HUES64 (cell line): ENCODE measurements at regions not wholly inside any gene's neighbourhood (a gene's known extent, or its start where the extent isn't known, plus 50 kb on each side); places are given as distances from the start of the nearest gene placed in this dataset.
"Not testable (repeated sequence)": the region's sequence is repeated elsewhere in the genome, so short reads cannot be mapped to it uniquely, and the experiment has no call there.

Experiments used
- H3K27ac ChIP-seq: 2 replicates; pipeline ENCODE4 v1.7.0; 2013; ENCODE audit warnings: low read depth, low read length, inconsistent platforms
- H3K27me3 ChIP-seq: 2 replicates; pipeline ENCODE4 v1.6.1; 2013; ENCODE audit warnings: mild to moderate bottlenecking, low read length; ENCODE audit not compliant: insufficient read depth
- H3K36me3 ChIP-seq: 2 replicates; pipeline ENCODE4 v1.6.1; 2013; ENCODE audit warnings: mild to moderate bottlenecking, low read length; ENCODE audit not compliant: insufficient read depth
- H3K4me1 ChIP-seq: 2 replicates; pipeline ENCODE4 v1.6.1; 2013; ENCODE audit warnings: mild to moderate bottlenecking, low read length, moderate library complexity; ENCODE audit not compliant: insufficient read depth
- H3K4me3 ChIP-seq: 2 replicates; pipeline ENCODE4 v1.5.1; 2013; ENCODE audit warnings: mild to moderate bottlenecking, low read length, moderate library complexity
- H3K9ac ChIP-seq: 2 replicates; pipeline ENCODE4 v1.6.1; 2013; ENCODE audit warnings: mild to moderate bottlenecking, low read depth, low read length
- H3K9me3 ChIP-seq: 2 replicates; pipeline ENCODE4 v1.6.1; 2013; ENCODE audit warnings: low read depth, low read length; ENCODE audit not compliant: insufficient read depth
- WGBS: fragments of 150-250, 120-280 bp; methylation state at CpG from one replicate; pipeline ENCODE4 v1.1.7; 2013; ENCODE audit warnings: missing lambda C conversion rate; 5-methylcytosine and 5-hydroxymethylcytosine counted together

DNA sequence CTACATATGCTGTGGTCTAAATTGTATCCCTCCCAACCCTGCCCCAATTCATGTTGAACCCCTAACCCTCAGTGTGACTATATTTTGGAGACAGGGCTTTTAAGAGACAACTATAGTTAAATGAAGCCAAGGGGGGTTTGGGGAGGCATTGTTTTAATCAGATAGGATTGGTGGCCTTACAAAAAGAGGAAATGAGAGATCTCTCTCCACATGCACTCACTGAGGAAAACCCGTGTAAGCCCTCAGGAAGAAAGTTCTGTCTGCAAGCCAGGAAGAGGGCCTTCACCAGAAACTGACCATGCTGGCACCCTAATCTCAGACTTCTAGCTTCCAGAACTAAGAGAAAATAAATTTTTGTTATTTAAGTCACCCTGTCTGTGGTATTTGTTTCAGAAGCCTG lies 276.7 kb downstream of the KIF20B start:
- Histone ChIP-seq H3K4me1 (peaks cover 4% of the 10 kb centered on the region; the same call in 1 of the 2 replicates), H3K9ac (no peak overlapping the region), H3K27ac (no peak overlapping the region), H3K36me3 (no peaks in the 10 kb centered on the region), H3K27me3 (peaks cover 73% of the 10 kb centered on the region), H3K9me3 (no peaks in the 10 kb centered on the region), H3K4me3 (no peak overlapping the region)
- 92% methylated on average over 1 of the region's 1 CpG for WGBS

DNA sequence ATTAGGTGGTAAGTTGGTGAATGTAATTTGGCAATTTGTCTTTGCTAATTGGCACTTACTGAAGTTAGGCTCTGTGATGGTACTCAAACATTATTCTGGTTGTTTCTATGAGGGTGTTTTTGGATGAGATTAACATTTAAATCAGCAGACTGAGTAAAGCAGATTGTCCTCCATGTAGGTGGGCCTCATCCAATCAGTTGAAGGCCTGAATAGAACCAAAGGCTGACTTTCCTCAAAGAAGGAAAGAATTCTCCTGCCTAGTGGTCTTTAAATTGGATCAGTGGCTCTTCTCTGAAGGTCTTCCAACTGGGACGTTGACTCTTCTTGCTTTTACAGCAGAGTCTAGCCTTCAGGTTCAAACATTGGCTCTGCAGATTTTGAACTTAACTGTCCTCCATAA lies 278.3 kb downstream of the KIF20B start:
- H3K27ac ChIP-seq, result no peak overlapping the region
- no peak overlapping the region for H3K9ac ChIP-seq
- WGBS, result 58% methylated on average over 1 of the region's 1 CpG
- no peak overlapping the region for H3K4me3 ChIP-seq
- no peaks in the 10 kb centered on the region for H3K9me3 ChIP-seq
- peaks cover 8% of the 10 kb centered on the region; the same call in 1 of the 2 replicates for H3K4me1 ChIP-seq
- H3K27me3 ChIP-seq, result peaks cover 75% of the 10 kb centered on the region
- no peaks in the 10 kb centered on the region for H3K36me3 ChIP-seq

DNA sequence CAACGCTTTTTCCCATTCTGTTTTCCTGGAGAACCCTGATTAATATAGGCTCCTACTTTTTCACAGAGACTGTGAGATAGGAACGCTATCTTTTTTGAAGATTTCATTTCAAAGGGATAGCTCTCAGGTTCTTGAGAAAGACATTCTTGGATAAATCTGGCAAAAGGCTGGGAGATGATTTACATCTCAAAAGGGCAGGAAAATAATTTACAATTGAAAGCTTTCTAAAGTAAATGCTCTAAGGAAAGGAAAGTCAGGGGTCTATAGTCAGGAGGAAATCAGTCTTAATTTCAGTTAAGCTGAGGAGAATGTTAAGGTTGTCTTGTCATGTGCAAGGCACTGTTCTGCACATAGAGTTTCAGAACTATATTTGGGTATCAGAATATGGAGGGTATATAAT lies 278.8 kb downstream of the KIF20B start:
- 13% methylated on average over 2 of the region's 2 CpGs for WGBS
- H3K9me3 ChIP-seq, result no peaks in the 10 kb centered on the region
- peaks cover 8% of the 10 kb centered on the region; the same call in 1 of the 2 replicates for H3K4me1 ChIP-seq
- no peaks in the 10 kb centered on the region for H3K36me3 ChIP-seq
- H3K9ac ChIP-seq, result no peak overlapping the region
- H3K4me3 ChIP-seq, result no peak overlapping the region
- H3K27me3 ChIP-seq, result peaks cover 75% of the 10 kb centered on the region
- no peak overlapping the region for H3K27ac ChIP-seq

DNA sequence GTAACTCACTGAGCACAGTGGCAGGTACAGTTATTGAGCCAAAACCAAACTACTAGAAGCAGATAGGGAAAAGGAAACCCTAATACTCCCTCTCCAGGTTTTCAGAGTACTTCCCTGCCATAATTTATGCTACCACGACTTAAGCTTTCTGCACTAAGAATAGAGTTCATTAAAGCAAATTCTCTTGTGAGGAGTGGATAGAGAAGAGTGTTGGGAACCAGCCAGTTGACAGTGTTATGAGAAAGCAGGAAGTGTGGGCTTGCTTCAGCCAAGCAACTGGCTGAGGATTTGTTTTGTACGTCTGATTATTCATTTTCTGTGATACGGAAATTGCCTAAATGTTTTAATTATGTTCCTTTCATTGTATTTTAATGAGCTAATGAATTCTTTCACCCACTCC lies 280.5 kb downstream of the KIF20B start:
- WGBS, result 61% methylated on average over 2 of the region's 3 CpGs
- no peak overlapping the region for H3K27ac ChIP-seq
- peaks cover 60% of the 10 kb centered on the region for H3K27me3 ChIP-seq
- H3K36me3 ChIP-seq, result no peaks in the 10 kb centered on the region
- no peaks in the 10 kb centered on the region for H3K9me3 ChIP-seq
- H3K4me1 ChIP-seq, result peaks cover 8% of the 10 kb centered on the region; the same call in 1 of the 2 replicates
- no peak overlapping the region for H3K9ac ChIP-seq
- no peak overlapping the region for H3K4me3 ChIP-seq

DNA sequence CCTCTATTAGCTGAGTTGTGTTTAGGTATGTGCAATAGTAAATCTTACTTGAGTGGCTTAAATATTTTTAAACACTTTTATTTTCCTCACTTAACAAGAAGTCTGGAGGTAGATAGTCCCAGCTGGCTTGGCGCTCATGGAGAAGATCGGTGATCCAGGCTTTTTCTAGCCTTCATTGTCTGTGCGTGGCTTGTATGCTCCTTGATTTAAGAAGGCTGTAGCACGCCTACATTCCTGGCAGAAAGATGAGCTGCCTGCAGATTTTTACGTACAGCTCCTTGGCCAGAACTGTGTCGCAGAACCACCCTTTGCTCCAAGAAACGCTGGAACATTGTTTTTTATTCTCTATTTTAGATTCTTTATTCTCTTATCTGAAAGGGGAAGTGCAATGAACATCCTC lies 284.1 kb downstream of the KIF20B start:
- Histone ChIP-seq H3K4me1 (peaks cover 6% of the 10 kb centered on the region; the same call in 1 of the 2 replicates), H3K36me3 (no peaks in the 10 kb centered on the region), H3K9ac (no peak overlapping the region), H3K27me3 (peaks cover 28% of the 10 kb centered on the region), H3K4me3 (no peak overlapping the region), H3K27ac (no peak overlapping the region), H3K9me3 (no peaks in the 10 kb centered on the region)
- WGBS, result 96% methylated on average over 6 of the region's 7 CpGs

DNA sequence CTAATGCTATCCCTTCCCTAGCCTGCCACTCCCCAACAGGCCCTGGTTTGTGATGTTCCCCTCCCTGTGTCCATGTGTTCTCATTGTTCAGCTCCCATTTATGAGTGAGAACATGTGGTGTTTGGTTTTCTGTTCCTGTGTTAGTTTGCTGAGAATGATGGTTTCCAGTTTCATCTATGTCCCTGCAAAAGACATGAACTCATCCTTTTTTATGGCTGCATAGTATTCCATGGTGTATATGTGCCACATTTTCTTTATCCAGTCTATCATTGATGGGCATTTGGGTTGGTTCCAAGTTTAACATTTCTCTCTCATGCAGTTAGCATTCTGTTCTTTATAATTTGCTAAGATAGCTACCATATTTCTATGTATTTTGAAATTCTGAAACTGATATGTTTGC lies 287.0 kb downstream of the KIF20B start:
- H3K36me3 ChIP-seq, H3K4me1 ChIP-seq, H3K4me3 ChIP-seq, H3K27ac ChIP-seq, H3K27me3 ChIP-seq, H3K9ac ChIP-seq, H3K9me3 ChIP-seq: not testable (repeated sequence)

DNA sequence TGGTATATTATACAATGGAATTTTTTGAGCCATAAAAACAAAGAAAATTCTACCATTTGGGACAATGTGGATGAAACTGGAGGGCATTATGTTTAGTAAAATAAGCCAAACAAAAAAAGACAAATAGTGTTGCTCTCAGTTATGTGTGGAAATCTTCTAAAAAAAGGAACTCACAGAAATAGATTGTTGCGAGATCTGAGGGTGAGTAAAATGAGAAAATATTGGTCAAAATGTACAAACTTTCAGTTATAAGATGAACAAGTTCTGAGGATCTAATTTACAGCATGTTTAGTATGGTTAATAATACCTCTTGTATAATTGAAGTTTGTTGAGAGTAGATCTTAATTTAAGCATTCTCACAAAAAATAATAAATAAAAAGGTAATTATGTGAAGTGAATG lies 291.2 kb downstream of the KIF20B start:
- Histone ChIP-seq H3K9me3 (no peaks in the 10 kb centered on the region; the same call in 1 of the 2 replicates), H3K27ac (no peak overlapping the region), H3K9ac (no peak overlapping the region), H3K4me1 (no peaks in the 10 kb centered on the region), H3K4me3 (no peak overlapping the region), H3K27me3 (no peaks in the 10 kb centered on the region), H3K36me3 (no peaks in the 10 kb centered on the region)
- WGBS, result 91% methylated on average over 1 of the region's 1 CpG

DNA sequence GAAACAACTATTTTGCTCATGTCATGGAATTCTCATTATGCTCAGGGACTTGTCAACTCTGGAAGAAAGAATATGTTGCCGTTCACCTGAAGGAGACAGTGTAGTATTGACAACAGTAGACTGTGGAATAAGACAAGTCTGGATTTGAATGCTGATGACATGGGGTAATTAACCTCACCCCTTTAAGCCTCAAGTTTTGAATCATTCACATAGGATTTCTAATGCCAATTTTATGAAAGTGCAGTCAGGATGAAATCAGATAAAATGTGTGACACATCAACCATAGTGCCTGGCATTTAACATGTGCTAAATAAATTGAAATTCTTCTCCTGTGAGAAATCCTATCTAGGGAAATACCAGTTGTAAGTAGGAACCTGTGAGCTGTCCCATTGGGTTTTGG lies 305.8 kb downstream of the KIF20B start:
- H3K36me3 ChIP-seq, result no peaks in the 10 kb centered on the region
- no peak overlapping the region for H3K9ac ChIP-seq
- WGBS, result 92% methylated on average over 1 of the region's 1 CpG
- no peak overlapping the region for H3K4me3 ChIP-seq
- H3K27me3 ChIP-seq, result peaks cover 24% of the 10 kb centered on the region
- H3K9me3 ChIP-seq, result peaks cover 5% of the 10 kb centered on the region; the same call in 1 of the 2 replicates
- no peak overlapping the region for H3K27ac ChIP-seq
- H3K4me1 ChIP-seq, result no peaks in the 10 kb centered on the region

DNA sequence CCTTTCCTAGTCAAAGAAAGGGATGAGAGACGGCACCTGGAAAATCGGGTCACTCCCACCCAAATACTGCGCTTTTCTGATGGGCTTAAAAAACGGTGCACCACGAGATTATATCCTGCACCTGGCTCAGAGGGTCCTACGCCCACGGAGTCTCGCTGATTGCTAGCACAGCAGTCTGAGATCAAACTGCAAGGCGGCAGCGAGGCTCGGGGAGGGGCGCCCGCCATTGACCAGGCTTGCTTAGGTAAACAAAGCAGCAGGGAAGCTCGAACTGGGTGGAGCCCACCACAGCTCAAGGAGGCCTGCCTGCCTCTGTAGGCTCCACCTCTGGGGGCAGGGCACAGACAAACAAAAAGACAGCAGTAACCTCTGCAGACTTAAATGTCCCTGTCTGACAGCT lies 309.9 kb downstream of the KIF20B start:
- not testable (repeated sequence) for H3K9ac ChIP-seq, H3K4me1 ChIP-seq, H3K9me3 ChIP-seq, H3K36me3 ChIP-seq, H3K27ac ChIP-seq
- WGBS, result 25% methylated on average over 14 of the region's 14 CpGs
- Histone ChIP-seq H3K4me3 (peak overlapping the region; percentile 40), H3K27me3 (peaks cover 24% of the 10 kb centered on the region)

DNA sequence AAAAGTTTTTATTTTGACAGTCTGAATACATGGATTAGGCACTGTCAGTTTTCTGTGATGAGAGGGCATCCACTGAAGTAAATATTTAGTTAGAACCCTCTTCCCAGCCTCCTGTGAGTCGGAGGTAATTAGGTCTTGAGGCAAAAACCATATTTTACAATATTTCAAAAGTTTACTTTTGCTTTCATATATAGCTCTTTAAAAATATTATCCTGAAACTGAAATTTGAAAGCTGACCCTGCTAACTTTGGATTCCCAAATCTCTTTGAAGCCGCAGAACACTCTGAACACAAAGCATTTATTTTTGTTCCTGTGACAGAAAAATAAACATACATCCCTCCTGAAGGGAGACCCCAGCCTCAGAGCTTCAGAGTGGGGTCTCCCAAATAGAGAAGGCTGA lies 317.4 kb downstream of the KIF20B start:
- H3K36me3 ChIP-seq, result no peaks in the 10 kb centered on the region
- H3K9ac ChIP-seq, result no peak overlapping the region
- no peak overlapping the region for H3K27ac ChIP-seq
- H3K27me3 ChIP-seq, result no peaks in the 10 kb centered on the region
- WGBS, result 92% methylated on average over 2 of the region's 2 CpGs
- peaks cover 3% of the 10 kb centered on the region; the same call in 1 of the 2 replicates for H3K4me1 ChIP-seq
- no peaks in the 10 kb centered on the region for H3K9me3 ChIP-seq
- no peak overlapping the region for H3K4me3 ChIP-seq

DNA sequence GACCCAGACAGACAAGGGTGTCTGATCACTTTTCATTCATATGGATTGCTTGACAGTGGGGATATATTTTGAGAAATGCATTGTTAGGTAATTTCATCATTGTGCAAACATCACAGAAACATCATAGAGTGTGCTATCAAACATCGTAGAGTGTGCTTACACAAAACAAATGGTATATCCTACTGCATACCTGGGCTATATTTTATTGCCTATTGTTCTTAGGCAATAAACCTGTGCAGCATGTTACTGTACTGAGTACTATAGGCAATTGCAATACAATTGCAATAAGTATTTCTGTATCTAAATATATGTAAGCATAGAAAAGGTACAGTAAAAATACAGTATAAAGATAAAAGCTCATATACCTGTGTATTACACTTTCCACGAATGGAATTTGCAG lies 319.1 kb downstream of the KIF20B start:
- no peak overlapping the region for H3K9ac ChIP-seq
- H3K9me3 ChIP-seq, result no peaks in the 10 kb centered on the region
- H3K27ac ChIP-seq, result no peak overlapping the region
- no peaks in the 10 kb centered on the region for H3K36me3 ChIP-seq
- no peak overlapping the region for H3K4me3 ChIP-seq
- H3K27me3 ChIP-seq, result no peaks in the 10 kb centered on the region
- H3K4me1 ChIP-seq, result peaks cover 5% of the 10 kb centered on the region; the same call in 1 of the 2 replicates
- WGBS, result 90% methylated on average over 2 of the region's 2 CpGs

DNA sequence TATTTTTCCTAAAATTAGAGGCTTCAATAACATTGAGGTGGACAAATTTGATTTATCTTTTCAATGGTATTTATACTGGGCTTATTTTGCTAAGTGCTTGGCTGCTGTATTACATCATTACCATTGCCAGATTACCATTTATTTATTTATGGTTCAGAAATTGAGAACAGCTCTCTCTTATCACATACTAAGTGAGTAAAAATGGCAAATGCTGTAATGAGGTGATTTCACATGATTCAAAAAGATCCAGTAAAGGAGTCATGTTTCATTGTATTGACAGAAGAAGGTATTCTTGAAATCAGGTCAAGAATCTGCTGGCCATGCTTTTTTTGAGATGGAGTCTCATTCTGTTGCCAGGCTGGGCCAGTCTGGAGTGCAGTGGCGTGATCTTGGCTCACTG lies 322.6 kb downstream of the KIF20B start:
- WGBS, result 93% methylated on average over 1 of the region's 1 CpG
- Histone ChIP-seq H3K9me3 (no peaks in the 10 kb centered on the region), H3K36me3 (no peaks in the 10 kb centered on the region), H3K4me3 (no peak overlapping the region), H3K27me3 (no peaks in the 10 kb centered on the region), H3K4me1 (peaks cover 5% of the 10 kb centered on the region; the same call in 1 of the 2 replicates), H3K27ac (no peak overlapping the region), H3K9ac (no peak overlapping the region)
